C4-2B (cell line): ENCODE measurements at regions not wholly inside any gene's neighbourhood (a gene's known extent, or its start where the extent isn't known, plus 50 kb on each side); places are given as distances from the start of the nearest gene placed in this dataset.

ENCODE experiments used
- CTCF ChIP-seq: fragments of 450-650 bp; conservative IDR thresholded peaks from 2 replicates; pipeline ENCODE4 v1.5.1; 2017; ENCODE audit warnings: mild to moderate bottlenecking
- ZFX ChIP-seq: fragments of 450-650 bp; IDR thresholded peaks from 2 replicates; pipeline ENCODE4 v1.6.1; 2017

DNA sequence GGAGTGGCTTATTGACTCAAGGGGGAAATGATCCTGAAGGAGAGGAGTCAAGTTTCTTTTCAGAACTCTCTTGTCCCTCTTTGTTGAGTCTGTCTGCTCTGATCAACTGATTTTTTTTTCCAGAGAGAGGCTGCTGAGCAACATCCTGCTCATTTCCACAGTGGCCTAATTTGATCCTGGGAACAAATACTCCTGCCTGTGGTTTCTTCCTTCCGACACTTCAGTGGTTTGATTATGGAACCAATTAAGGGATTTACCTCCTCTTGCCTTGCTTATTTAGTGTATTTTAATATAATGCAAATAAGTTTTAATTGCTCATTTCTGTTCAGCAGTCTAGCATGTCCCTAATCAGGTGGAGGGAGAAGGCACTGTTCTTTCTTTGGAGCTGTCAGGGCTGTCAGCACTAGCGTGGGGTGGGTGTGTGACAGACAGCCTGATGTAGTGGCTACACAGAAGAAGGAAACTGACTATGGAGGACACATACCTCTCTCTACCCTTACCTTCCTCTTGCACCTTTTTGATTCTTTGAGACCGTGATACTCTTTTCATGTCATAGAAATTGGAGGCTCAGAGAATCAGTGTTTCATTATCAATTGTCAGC is 344.9 kb upstream of the STXBP6 start:
- TF ChIP-seq CTCF = no peak
- TF ChIP-seq ZFX = no peak
